Esophagus squamous epithelium (tissue), 5 donors: ENCODE measurements at regions not wholly inside any gene's neighbourhood (a gene's known extent, or its start where the extent isn't known, plus 50 kb on each side); places are given as distances from the start of the nearest gene placed in this dataset.

ENCODE experiments used
- DNase-seq: peaks from one replicate; lab custom pipeline; 2025; lab: John Stamatoyannopoulos, UW
- H3K27ac ChIP-seq, 4 donors: fragments of 200-600 bp; sonication (generic); one replicate each; pipeline ENCODE4 v1.5.1; 2016 to 2019; ENCODE audit warnings: mild to moderate bottlenecking in 1 of 4
- H3K27me3 ChIP-seq, 4 donors: fragments of 200-600 bp; sonication (generic); 1 replicate in 3 of 4; 2 replicates in 1 of 4; pipeline versions ENCODE4 v1.5.1 to v1.6.0; 2017 to 2021; ENCODE audit warnings: antibody characterized with exemption in 1 of 4
- H3K36me3 ChIP-seq, 3 donors: fragments of 200-600 bp; sonication (generic); one replicate each; pipeline ENCODE4 v1.5.1; 2016 to 2019
- H3K4me1 ChIP-seq, 3 donors: fragments of 200-600 bp; sonication (generic); one replicate each; pipeline ENCODE4 v1.5.1; 2017 to 2019
- H3K4me3 ChIP-seq, 4 donors: fragments of 200-600 bp; sonication (generic); 1 replicate in 3 of 4; 2 replicates in 1 of 4; pipeline ENCODE4 v1.5.1; 2016 to 2019; ENCODE audit warnings: mild to moderate bottlenecking in 2 of 4, moderate library complexity in 1 of 4
- H3K9me3 ChIP-seq, 3 donors: fragments of 200-600 bp; sonication (generic); one replicate each; pipeline ENCODE4 v1.5.1; 2016 to 2019
- CTCF ChIP-seq, 6 experiments: fragments of 450-650 bp in 4 of 6; fragments of 200-600 bp in 2 of 6; sonication (generic) in 2 of 6; IDR thresholded peaks; one replicate each; pipeline ENCODE4 v1.5.1; 2016 to 2019; ENCODE audit warnings: antibody characterized with exemption in 6 of 6, mild to moderate bottlenecking in 4 of 6, moderate library complexity in 4 of 6
- POLR2A ChIP-seq, 4 donors: fragments of 450-650 bp; IDR thresholded peaks; one replicate each; pipeline ENCODE4 v1.6.1; 2017; ENCODE audit warnings: antibody characterized with exemption in 4 of 4, mild to moderate bottlenecking in 4 of 4, moderate library complexity in 3 of 4
- WGBS, 2 donors: methylation state at CpG; one replicate each; pipeline ENCODE4 v1.1.5; 2018; 5-methylcytosine and 5-hydroxymethylcytosine counted together
- intact Hi-C: fragments of 100-400 bp; cut with DNase I; formaldehyde crosslinking; loops from one replicate; pipeline ENCODE4 v1.15.0; 2022
- donor health status: DM: yes; HTN: yes; CAD: no.

GRCh38 chr10:117472872-117473271 is 69.7 kb upstream of the EMX2 start:
- 73 to 75% methylated on average over 3 of the region's 3 CpGs for WGBS, 2 donors
- H3K4me1 ChIP-seq: no peaks in the 10 kb centered on the region
- TF ChIP-seq POLR2A (IDR thresholded peaks at IDR 0.05) (no peak), CTCF (IDR thresholded peaks at IDR 0.05) (no peak)
- intact Hi-C loops: no loop called here
- no peaks in the 10 kb centered on the region for H3K36me3 ChIP-seq
- DNase-seq: no peak
- no peak overlapping the region for H3K4me3 ChIP-seq
- peaks cover 0 to 7% (median 0%) of the 10 kb centered on the region in 4 donors for H3K27me3 ChIP-seq
- H3K9me3 ChIP-seq: no peaks in the 10 kb centered on the region
- no peak overlapping the region for H3K27ac ChIP-seq

- intact Hi-C loops: no loop called here
- H3K4me1 ChIP-seq: no peaks in the 10 kb centered on the region
- H3K4me3 ChIP-seq: no peak overlapping the region
- DNase-seq: no peak
- no peaks in the 10 kb centered on the region for H3K9me3 ChIP-seq
- no peaks in the 10 kb centered on the region for H3K36me3 ChIP-seq
- no peak overlapping the region for H3K27ac ChIP-seq
- no peak for TF ChIP-seq POLR2A (IDR thresholded peaks at IDR 0.05)
- no peak for TF ChIP-seq CTCF (IDR thresholded peaks at IDR 0.05)
- H3K27me3 ChIP-seq: peaks cover 0 to 4% (median 0%) of the 10 kb centered on the region in 4 donors
- WGBS, 2 donors: 88 to 93% methylated on average over 3 of the region's 3 CpGs
Observed at GRCh38 chr10:117471344-117471874, 71.1 kb upstream of the EMX2 start.

GRCh38 chr10:117470733-117471132 is 71.8 kb upstream of the EMX2 start:
- 57 to 62% methylated on average over 5 of the region's 5 CpGs for WGBS, 2 donors
- no peak for DNase-seq
- no peaks in the 10 kb centered on the region for H3K9me3 ChIP-seq
- no peaks in the 10 kb centered on the region for H3K4me1 ChIP-seq
- no peak overlapping the region for H3K4me3 ChIP-seq
- TF ChIP-seq POLR2A (IDR thresholded peaks at IDR 0.05): no peak
- no peak for TF ChIP-seq CTCF (IDR thresholded peaks at IDR 0.05)
- intact Hi-C loops: no loop called here
- peaks cover 0 to 4% (median 0%) of the 10 kb centered on the region in 4 donors for H3K27me3 ChIP-seq
- H3K36me3 ChIP-seq: no peaks in the 10 kb centered on the region
- no peak overlapping the region for H3K27ac ChIP-seq

GRCh38 chr10:117468665-117469064 is 73.9 kb upstream of the EMX2 start:
- intact Hi-C loops: no loop called here
- Histone ChIP-seq H3K27me3 (peaks cover 0 to 4% (median 0%) of the 10 kb centered on the region in 4 donors), H3K9me3 (peaks cover 0 to 1% (median 0%) of the 10 kb centered on the region in 3 donors), H3K4me3 (no peak overlapping the region), H3K27ac (no peak overlapping the region), H3K36me3 (no peaks in the 10 kb centered on the region), H3K4me1 (no peaks in the 10 kb centered on the region)
- WGBS, 2 donors: 93 to 95% methylated on average over 3 of the region's 3 CpGs
- TF ChIP-seq CTCF (IDR thresholded peaks at IDR 0.05) (no peak), POLR2A (IDR thresholded peaks at IDR 0.05) (no peak)
- no peak for DNase-seq

GRCh38 chr10:117464176-117464575 is 78.4 kb upstream of the EMX2 start:
- peaks cover 0 to 8% (median 0%) of the 10 kb centered on the region in 3 donors for H3K9me3 ChIP-seq
- H3K27ac ChIP-seq: no peak overlapping the region
- no peak for TF ChIP-seq POLR2A (IDR thresholded peaks at IDR 0.05)
- no peak for TF ChIP-seq CTCF (IDR thresholded peaks at IDR 0.05)
- no peaks in the 10 kb centered on the region for H3K27me3 ChIP-seq
- peaks cover 0 to 19% (median 11%) of the 10 kb centered on the region in 3 donors for H3K4me1 ChIP-seq
- H3K36me3 ChIP-seq: no peaks in the 10 kb centered on the region
- no peak overlapping the region for H3K4me3 ChIP-seq
- intact Hi-C loops: no loop called here
- WGBS, 2 donors: 46 to 68% methylated on average over 2 of the region's 2 CpGs
- DNase-seq: no peak
